ENCODE measurements at regions not wholly inside any gene's neighbourhood (a gene's known extent, or its start where the extent isn't known, plus 50 kb on each side); places are given as distances from the start of the nearest gene placed in this dataset.

GRCh38 chr18:24629921-24630320 is 169.5 kb downstream of the HRH4 start:
- TF ChIP-seq REST (IDR thresholded peaks at IDR 0.05; ENCODE audit: insufficient read depth in 1 of 2, low read depth in 2 of 2, low read length in 2 of 2) (no peak), POLR2AphosphoS5 (IDR thresholded peaks at IDR 0.05; ENCODE audit: low read depth, low read length) (no peak)
